ENCODE measurements at regions not wholly inside any gene's neighbourhood (a gene's known extent, or its start where the extent isn't known, plus 50 kb on each side); places are given as distances from the start of the nearest gene placed in this dataset.

DNA sequence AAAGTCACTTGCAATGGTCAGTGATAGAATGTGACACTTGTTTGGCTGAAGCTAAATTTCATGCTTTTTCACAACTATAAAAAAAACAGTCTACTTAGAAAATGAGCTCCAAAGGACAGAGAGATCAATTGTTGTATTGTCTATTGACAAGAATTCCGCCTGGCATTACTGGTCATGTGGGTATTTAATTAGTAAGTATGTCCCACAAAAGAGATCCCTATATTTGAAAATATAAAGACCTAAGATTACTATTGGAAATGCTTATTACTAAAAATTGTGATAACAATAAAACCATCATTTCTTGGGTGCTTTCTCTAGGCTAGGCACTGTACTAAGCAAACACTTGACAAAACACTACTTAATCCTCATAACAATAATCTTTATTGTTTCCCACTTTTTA, 745.2 kb upstream of the C9orf72 start:
- Mint-ChIP-seq H3K27ac (no peak overlapping the region), H3K36me3 (no peaks in the 10 kb centered on the region)

DNA sequence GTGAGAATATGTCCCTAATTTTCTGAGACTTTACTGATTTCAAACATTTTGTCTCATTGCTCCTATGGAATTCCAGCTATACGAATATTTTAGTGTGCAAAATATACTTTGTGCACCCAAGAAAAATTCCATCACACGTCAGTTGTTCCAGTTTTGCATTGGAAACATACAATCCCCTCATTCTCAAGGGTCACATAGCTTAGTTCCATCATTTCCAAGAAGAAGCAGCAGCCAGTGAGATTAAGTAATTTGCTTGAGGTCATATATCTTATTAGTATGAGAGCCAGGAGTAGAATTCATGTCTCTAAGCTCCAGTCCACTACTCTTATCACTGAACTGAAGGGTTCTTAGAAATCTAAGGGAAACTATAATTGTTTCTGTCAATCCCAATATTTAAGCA, 746.7 kb upstream of the C9orf72 start:
- Mint-ChIP-seq H3K27me3 (no peaks in the 10 kb centered on the region), H3K27ac (no peak overlapping the region), H3K9me3 (peaks cover 0 to 4% (median 0%) of the 10 kb centered on the region in 7 donors), H3K4me1 (no peaks in the 10 kb centered on the region), H3K4me3 (no peak overlapping the region), H3K36me3 (no peaks in the 10 kb centered on the region)
- ATAC-seq (ENCODE audit: low read depth in 2 of 2) (no peak), DNase-seq (no peak)

More for the DNA sequence above, 745.2 kb upstream of the C9orf72 start:
- no peak for DNase-seq
- no peaks in the 10 kb centered on the region for H3K27me3 Mint-ChIP-seq
- ATAC-seq (ENCODE audit: low read depth in 2 of 2) = no peak
- no peak overlapping the region for H3K4me3 Mint-ChIP-seq
- peaks cover 0 to 4% (median 0%) of the 10 kb centered on the region in 7 donors for H3K9me3 Mint-ChIP-seq
- no peaks in the 10 kb centered on the region for H3K4me1 Mint-ChIP-seq

DNA sequence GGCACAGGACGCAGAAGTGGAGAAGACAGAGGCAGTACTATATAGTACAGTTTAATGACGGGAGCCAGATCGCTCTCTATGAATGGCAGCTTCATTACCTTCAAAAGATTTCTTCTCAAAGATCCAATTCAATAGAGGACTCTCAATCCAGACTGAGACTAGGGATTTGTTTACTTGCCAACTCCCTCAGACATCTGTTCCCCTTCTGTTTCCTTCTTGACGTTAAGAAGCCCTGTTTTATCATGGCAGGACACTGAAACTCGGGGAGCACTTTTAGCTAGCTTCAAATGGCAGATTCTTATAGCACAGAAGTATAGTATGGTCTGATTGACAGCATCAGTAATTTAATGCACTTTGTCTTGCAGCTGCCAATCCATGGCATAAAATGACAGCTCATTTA, 747.3 kb upstream of the C9orf72 start:
- H3K9me3 Mint-ChIP-seq = peaks cover 0 to 5% (median 0%) of the 10 kb centered on the region in 7 donors
- H3K27ac Mint-ChIP-seq = no peak overlapping the region
- H3K4me1 Mint-ChIP-seq = no peaks in the 10 kb centered on the region
- DNase-seq (no peak), ATAC-seq (ENCODE audit: low read depth in 2 of 2) (no peak)
- no peak overlapping the region for H3K4me3 Mint-ChIP-seq
- no peaks in the 10 kb centered on the region for H3K36me3 Mint-ChIP-seq
- H3K27me3 Mint-ChIP-seq = no peaks in the 10 kb centered on the region

DNA sequence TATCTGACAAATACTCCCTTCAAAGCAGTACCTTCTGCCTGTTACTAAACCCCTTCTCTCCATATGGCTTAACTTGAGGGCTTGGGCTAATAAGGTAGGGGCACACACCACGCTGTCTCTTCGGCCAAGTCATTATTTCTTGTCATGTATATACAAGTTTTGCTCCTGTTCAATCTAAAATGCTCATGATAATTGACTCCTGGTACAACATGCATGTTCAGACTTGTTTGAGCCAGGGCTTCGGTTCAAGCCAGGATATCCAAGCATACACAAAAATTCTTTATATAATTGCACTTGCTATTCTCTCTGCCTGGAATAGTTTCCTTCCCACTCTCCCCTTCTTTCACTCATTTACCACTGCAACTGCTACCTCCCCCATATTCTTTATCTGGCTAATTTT, 756.0 kb upstream of the C9orf72 start:
- Mint-ChIP-seq H3K4me1 (no peaks in the 10 kb centered on the region), H3K9me3 (peaks cover 2 to 11% (median 9%) of the 10 kb centered on the region in 7 donors), H3K36me3 (no peaks in the 10 kb centered on the region), H3K27ac (no peak overlapping the region), H3K4me3 (no peak overlapping the region), H3K27me3 (no peaks in the 10 kb centered on the region)
- DNase-seq (no peak), ATAC-seq (ENCODE audit: low read depth in 2 of 2) (no peak)

DNA sequence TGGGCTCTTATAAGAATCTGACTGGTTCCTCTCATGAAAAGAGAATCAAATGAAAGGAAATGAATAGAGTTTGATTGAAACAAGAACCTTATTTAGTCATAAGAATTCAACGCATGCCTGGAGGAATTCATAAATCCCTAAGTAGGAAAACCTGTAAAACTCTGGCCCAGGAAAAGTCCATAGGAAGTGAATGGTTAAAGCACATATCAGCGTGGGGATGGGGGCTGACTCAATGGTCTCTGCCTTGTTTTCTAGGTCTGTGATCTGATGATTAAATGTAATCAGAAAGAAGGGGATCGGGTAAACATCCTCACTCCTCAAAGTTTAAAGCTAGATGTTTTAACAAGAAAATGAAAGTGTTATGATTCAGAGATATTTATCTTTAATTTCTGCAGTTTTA, 759.4 kb upstream of the C9orf72 start:
- H3K4me1 Mint-ChIP-seq = no peaks in the 10 kb centered on the region
- no peak for ATAC-seq (ENCODE audit: low read depth in 2 of 2)
- no peaks in the 10 kb centered on the region for H3K27me3 Mint-ChIP-seq
- no peaks in the 10 kb centered on the region for H3K36me3 Mint-ChIP-seq
- DNase-seq = no peak
- H3K9me3 Mint-ChIP-seq = peaks cover 0 to 10% (median 2%) of the 10 kb centered on the region in 7 donors
- H3K4me3 Mint-ChIP-seq = no peak overlapping the region
- no peak overlapping the region for H3K27ac Mint-ChIP-seq

DNA sequence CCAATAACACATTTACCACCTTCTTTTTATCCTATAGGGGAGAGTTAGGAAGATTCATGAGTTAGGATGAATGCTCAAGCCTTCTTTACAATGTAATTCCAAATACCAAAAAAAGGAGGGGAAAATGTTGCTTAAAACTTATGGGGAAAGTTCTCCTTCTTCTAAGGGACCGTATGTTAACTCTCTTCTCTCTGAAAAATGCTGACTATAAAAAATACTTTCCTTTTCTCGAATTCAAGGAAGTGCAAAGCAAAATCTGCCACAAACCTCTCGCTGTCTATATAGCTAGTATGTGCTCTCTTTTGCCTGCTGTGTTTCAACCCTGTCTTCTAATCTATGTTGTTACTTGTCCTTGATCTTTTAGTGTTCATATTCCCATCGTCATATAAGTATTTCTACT, 768.6 kb upstream of the C9orf72 start:
- no peaks in the 10 kb centered on the region for H3K36me3 Mint-ChIP-seq
- no peak for ATAC-seq (ENCODE audit: low read depth in 2 of 2)
- H3K27ac Mint-ChIP-seq = no peak overlapping the region
- no peak overlapping the region for H3K4me3 Mint-ChIP-seq
- H3K9me3 Mint-ChIP-seq = peaks cover 0 to 8% (median 1%) of the 10 kb centered on the region in 7 donors
- no peak for DNase-seq
- no peaks in the 10 kb centered on the region for H3K27me3 Mint-ChIP-seq
- no peaks in the 10 kb centered on the region for H3K4me1 Mint-ChIP-seq

DNA sequence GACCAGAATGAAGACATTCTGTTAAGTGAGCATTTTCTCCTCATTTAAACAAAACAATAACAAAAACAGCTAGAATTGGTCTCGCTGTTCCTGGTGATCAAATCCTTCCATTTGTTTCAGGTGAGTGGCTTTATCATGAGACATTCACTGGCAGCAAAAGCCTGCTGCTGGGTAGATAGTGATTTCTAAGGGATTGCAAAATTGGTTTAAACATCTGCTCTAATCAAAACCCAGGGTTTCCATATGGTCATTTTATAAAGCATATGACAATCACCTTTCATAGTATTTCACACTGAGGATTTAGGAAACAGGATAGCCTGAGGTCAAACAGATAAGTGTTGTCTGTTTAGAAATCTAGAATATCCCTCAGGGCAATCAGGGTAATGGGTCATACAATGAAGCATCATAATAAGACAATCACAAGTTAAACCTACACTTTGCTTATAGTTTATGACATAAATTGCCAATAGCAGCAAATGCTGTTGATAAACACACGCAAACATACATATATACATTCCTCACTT, 769.6 kb upstream of the C9orf72 start:
- DNase-seq = no peak
- Mint-ChIP-seq H3K9me3 (peaks cover 0 to 12% (median under 1%) of the 10 kb centered on the region in 7 donors), H3K27ac (no peak overlapping the region), H3K36me3 (no peaks in the 10 kb centered on the region), H3K4me1 (no peaks in the 10 kb centered on the region), H3K27me3 (no peaks in the 10 kb centered on the region), H3K4me3 (no peak overlapping the region)
- no peak for ATAC-seq (ENCODE audit: low read depth in 2 of 2)

DNA sequence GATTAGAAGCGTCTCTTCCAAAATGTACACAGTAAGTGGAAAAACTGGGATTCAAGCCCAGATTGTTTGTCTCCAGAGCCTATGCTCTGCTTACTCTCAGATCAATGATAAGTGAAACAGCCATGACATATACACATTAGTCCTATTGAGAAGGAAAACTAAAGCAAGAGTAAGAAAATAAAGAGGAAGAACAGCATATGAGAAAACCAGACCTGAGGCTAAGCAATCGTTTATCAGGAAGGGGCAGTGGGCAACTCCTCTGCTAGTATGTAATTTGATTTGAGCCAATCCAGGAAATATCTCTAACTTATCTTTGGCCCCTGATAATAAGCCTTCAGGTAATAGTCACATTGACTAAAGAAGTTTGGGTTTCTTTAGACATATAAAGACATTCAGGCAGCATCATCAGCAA, 789.9 kb upstream of the C9orf72 start:
- DNase-seq = no peak
- peaks cover 0 to 13% (median 4%) of the 10 kb centered on the region in 7 donors for H3K9me3 Mint-ChIP-seq
- no peaks in the 10 kb centered on the region for H3K4me1 Mint-ChIP-seq
- no peak for ATAC-seq (ENCODE audit: low read depth in 2 of 2)
- H3K36me3 Mint-ChIP-seq = no peaks in the 10 kb centered on the region
- H3K27me3 Mint-ChIP-seq = no peaks in the 10 kb centered on the region
- no peak overlapping the region for H3K27ac Mint-ChIP-seq
- no peak overlapping the region for H3K4me3 Mint-ChIP-seq

DNA sequence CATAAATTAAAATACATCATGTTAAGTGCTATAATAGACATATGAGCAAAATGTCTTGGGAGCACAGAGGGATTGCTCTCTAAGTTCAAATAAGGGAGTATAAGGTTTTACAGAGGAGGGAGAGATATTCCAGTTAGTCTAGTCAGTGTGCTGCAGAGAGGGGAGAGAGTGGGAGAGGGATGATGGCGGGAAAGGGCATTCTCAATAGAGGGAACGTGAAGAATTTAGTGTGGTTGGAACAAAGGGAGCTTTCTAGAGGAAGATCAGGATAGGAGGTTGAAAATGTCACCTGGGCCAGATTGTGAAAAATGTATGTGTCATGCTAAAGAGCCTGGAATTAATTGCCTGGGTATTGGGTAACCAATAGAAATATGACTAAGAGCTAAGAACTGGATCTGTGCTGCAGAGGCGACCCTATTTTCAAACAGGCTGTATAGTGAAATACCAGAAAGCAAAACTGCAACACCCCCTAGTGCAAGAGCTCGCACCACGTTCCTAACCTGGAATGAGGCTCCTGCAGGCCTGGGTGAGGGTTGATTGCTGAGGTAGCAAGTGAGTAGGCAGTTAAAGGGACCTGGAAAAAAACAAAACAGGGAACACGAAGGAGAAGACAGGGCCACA, 791.8 kb upstream of the C9orf72 start:
- no peaks in the 10 kb centered on the region for H3K4me1 Mint-ChIP-seq
- no peak for DNase-seq

DNA sequence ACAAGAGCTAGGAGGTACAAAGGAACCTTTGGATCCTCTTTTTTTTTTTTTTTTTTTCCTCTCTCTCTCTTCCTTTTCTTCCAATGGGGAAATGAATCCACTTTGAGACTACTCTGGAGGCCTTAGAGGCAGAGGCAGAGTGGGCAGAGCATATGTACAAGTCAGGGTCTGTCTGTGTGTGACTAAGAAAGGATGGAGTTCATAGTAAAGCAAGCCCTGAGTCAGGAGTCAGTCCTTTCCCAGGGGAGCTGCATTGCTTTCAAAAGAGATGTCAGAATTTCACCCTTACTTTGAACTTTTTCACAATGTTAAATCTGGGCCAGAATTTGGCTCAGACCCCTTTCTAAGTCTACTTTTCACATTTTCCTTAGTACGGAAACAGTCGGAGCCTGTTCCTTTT, 792.4 kb upstream of the C9orf72 start:
- H3K4me1 Mint-ChIP-seq = no peaks in the 10 kb centered on the region
- no peak for DNase-seq
- H3K27me3 Mint-ChIP-seq = no peaks in the 10 kb centered on the region
- peaks cover 0 to 13% (median 2%) of the 10 kb centered on the region in 7 donors for H3K9me3 Mint-ChIP-seq
- no peak for ATAC-seq (ENCODE audit: low read depth in 2 of 2)
- H3K36me3 Mint-ChIP-seq = no peaks in the 10 kb centered on the region
- no peak overlapping the region for H3K27ac Mint-ChIP-seq
- H3K4me3 Mint-ChIP-seq = no peak overlapping the region

More for the DNA sequence above, 791.8 kb upstream of the C9orf72 start:
- Mint-ChIP-seq H3K9me3 (peaks cover 0 to 13% (median 2%) of the 10 kb centered on the region in 7 donors), H3K27me3 (no peaks in the 10 kb centered on the region), H3K36me3 (no peaks in the 10 kb centered on the region), H3K27ac (no peak overlapping the region), H3K4me3 (no peak overlapping the region)
- ATAC-seq (ENCODE audit: low read depth in 2 of 2) = no peak

DNA sequence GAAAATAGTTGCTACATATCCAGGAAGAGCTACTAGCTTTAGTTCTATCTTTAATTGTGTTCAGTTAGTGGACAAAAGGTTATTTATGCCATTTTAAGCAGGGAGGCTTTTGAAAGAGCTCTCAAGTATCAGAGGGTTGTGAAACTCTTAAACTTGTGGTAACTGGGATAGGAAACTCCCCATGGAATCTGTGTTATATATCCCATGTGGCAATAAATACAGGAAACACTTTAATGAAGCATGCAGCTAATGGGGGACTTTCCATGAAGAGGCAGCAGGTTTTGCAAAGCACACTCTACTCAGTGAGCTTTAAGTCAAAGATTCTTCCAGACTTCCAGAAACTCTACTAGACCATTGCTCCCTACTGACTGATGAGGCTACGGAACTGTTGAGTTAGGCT, 805.0 kb upstream of the C9orf72 start:
- H3K9me3 Mint-ChIP-seq = peaks cover 0 to 8% (median 1%) of the 10 kb centered on the region in 7 donors
- H3K4me1 Mint-ChIP-seq = no peaks in the 10 kb centered on the region
- ATAC-seq (ENCODE audit: low read depth in 2 of 2) (no peak), DNase-seq (no peak)
- no peak overlapping the region for H3K27ac Mint-ChIP-seq
- H3K36me3 Mint-ChIP-seq = no peaks in the 10 kb centered on the region
- H3K4me3 Mint-ChIP-seq = no peak overlapping the region
- H3K27me3 Mint-ChIP-seq = no peaks in the 10 kb centered on the region

DNA sequence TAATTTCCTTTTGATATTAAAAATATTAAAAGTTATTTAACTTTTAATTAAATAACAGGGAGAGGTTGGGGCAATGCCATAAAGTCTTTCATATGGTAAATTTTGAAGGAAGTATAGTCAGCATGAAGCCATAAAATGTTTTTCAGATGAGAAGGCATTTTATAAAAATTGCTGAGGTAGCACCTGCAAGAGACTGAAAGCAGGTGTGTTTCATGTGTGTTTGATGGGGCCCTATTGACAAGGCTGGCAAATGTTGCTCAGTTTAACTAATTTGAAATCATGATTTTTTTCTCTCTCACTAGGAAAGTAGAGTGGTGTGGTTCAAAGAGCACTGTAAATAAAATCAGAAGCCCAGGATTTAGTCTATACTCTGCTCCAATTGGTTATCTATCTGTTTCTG, 805.8 kb upstream of the C9orf72 start:
- Mint-ChIP-seq H3K36me3 (no peaks in the 10 kb centered on the region), H3K9me3 (peaks cover 0 to 8% (median 1%) of the 10 kb centered on the region in 7 donors), H3K4me1 (no peaks in the 10 kb centered on the region), H3K4me3 (no peak overlapping the region), H3K27ac (no peak overlapping the region), H3K27me3 (no peaks in the 10 kb centered on the region)
- DNase-seq = no peak
- ATAC-seq (ENCODE audit: low read depth in 2 of 2) = no peak

DNA sequence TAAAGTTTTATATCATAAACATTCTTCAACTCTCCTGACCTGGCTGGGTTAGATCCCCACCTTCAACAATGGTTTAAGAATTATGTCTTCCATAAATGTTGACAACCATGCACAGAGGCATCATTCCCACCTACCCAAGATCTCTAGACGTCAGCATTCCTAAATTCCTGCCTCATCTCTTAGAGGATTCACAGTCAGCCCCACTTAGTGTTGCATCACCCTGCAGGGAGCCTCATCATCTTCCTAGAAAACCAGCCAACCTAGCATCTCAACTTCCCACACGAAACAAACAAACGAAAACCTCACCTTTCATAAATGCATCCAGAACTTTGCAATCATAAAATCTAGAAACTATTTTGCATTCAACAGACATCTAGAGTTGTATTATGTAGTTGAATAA, 816.1 kb upstream of the C9orf72 start:
- H3K4me3 Mint-ChIP-seq = no peak overlapping the region
- no peaks in the 10 kb centered on the region for H3K4me1 Mint-ChIP-seq
- no peak for DNase-seq
- no peak overlapping the region for H3K27ac Mint-ChIP-seq
- peaks cover 6 to 15% (median 9%) of the 10 kb centered on the region in 7 donors for H3K9me3 Mint-ChIP-seq
- H3K27me3 Mint-ChIP-seq = no peaks in the 10 kb centered on the region
- ATAC-seq (ENCODE audit: low read depth in 2 of 2) = no peak
- no peaks in the 10 kb centered on the region for H3K36me3 Mint-ChIP-seq

DNA sequence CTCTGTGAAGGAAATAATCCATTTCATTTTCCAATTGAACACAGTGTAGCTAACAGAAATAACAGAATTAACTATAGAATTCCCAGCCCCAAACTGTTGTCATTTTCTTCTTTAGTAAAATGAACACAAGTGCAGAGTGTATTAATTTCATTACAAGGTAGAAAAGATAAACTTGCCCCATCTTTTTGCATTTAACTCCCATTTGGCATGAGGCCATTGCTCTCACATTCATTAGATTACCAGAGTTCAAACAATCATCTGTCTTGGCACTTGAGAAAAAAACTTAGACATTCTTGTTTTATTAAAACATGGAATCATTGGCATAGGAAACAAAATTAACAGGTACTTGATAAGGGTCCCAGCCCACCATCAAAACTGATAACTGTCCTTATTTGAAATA, 821.5 kb upstream of the C9orf72 start:
- Mint-ChIP-seq H3K4me1 (no peaks in the 10 kb centered on the region), H3K9me3 (peaks cover 0 to 7% (median 2%) of the 10 kb centered on the region in 7 donors), H3K4me3 (no peak overlapping the region), H3K36me3 (no peaks in the 10 kb centered on the region), H3K27ac (no peak overlapping the region), H3K27me3 (no peaks in the 10 kb centered on the region)
- no peak for ATAC-seq (ENCODE audit: low read depth in 2 of 2)
- DNase-seq = no peak

DNA sequence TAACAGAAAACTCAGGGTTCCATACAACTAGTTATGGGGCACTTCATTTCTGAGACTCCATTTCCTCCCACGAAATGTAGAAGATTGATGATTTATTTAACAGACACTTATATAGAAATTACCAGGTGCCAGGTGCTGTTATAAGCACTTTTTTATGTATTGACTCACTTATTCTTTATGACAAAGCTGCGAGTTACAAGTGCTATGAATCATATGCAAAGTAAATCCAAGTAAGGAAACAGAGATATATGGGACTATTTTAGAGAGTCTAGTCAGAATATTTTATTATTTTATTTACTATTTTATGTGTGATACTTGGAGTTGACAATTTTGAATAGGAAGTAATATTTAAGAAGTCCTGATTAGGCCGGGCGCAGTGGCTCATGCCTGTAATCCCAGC, 822.8 kb upstream of the C9orf72 start:
- Mint-ChIP-seq H3K9me3 (peaks cover 0 to 4% (median 2%) of the 10 kb centered on the region in 7 donors), H3K27ac (no peak overlapping the region), H3K27me3 (no peaks in the 10 kb centered on the region), H3K4me3 (no peak overlapping the region), H3K4me1 (no peaks in the 10 kb centered on the region), H3K36me3 (no peaks in the 10 kb centered on the region)
- DNase-seq (no peak), ATAC-seq (ENCODE audit: low read depth in 2 of 2) (no peak)

Measured in naive B cell (primary cell).